Fibroblast of lung (primary cell): ENCODE measurements at regions not wholly inside any gene's neighbourhood (a gene's known extent, or its start where the extent isn't known, plus 50 kb on each side); places are given as distances from the start of the nearest gene placed in this dataset.
A peak's percentile ranks its signal among the peaks of the same experiment; 100 is the strongest.
"Not testable (repeated sequence)": the region's sequence is repeated elsewhere in the genome, so short reads cannot be mapped to it uniquely, and the experiment has no call there.

Source experiments
- DNase-seq, 2 donors: peaks; one replicate each; pipeline versions ENCODE4 v3.0.0 to v3.0.0-alpha.2; 2010; ENCODE audit warnings: low read depth in 2 of 2
- H2AFZ ChIP-seq: 2 replicates; pipeline ENCODE4 v1.5.1; 2012; ENCODE audit warnings: low read length, control low read depth, inconsistent platforms
- H3K27ac ChIP-seq: 2 replicates; pipeline ENCODE4 v1.5.1; 2011; ENCODE audit warnings: low read length, control low read depth; ENCODE audit not compliant: insufficient read depth
- H3K27me3 ChIP-seq: 2 replicates; pipeline ENCODE4 v1.5.1; 2011; ENCODE audit warnings: mild to moderate bottlenecking, low read length; ENCODE audit not compliant: control insufficient read depth, insufficient read depth
- H3K36me3 ChIP-seq: 2 replicates; pipeline ENCODE4 v1.5.1; 2011; ENCODE audit warnings: low read length; ENCODE audit not compliant: control insufficient read depth, insufficient read depth
- H3K4me1 ChIP-seq: 2 replicates; pipeline ENCODE4 v1.5.1; 2011; ENCODE audit warnings: low read length; ENCODE audit not compliant: control insufficient read depth, insufficient read depth; ENCODE audit errors: extremely low read depth
- H3K4me2 ChIP-seq: 2 replicates; pipeline ENCODE4 v1.5.1; 2011; ENCODE audit warnings: low read length, control low read depth; ENCODE audit not compliant: insufficient read depth; ENCODE audit errors: extremely low read depth
- H3K4me3 ChIP-seq, 4 experiments: fragments of 200-600 bp in 1 of 4; sonication (generic) in 1 of 4; replicated peaks in 1 of 4; 2 replicates each; pipeline ENCODE4 v1.5.1; 2011 to 2016; ENCODE audit warnings: low read length in 4 of 4, low read depth in 3 of 4, mild to moderate bottlenecking in 3 of 4, control low read depth in 2 of 4, inconsistent platforms in 1 of 4, mixed read lengths in 1 of 4; ENCODE audit not compliant: insufficient read depth in 1 of 4; ENCODE audit errors: control extremely low read depth in 1 of 4
- H3K79me2 ChIP-seq: 2 replicates; pipeline ENCODE4 v1.5.1; 2012; ENCODE audit warnings: mild to moderate bottlenecking, low read length, inconsistent platforms; ENCODE audit not compliant: control insufficient read depth, insufficient read depth
- H3K9ac ChIP-seq: 2 replicates; pipeline ENCODE4 v1.5.1; 2011; ENCODE audit warnings: mild to moderate bottlenecking, low read length, control low read depth; ENCODE audit not compliant: insufficient read depth
- H3K9me3 ChIP-seq: 2 replicates; pipeline ENCODE4 v1.5.1; 2012; ENCODE audit warnings: low read depth, low read length; ENCODE audit not compliant: control insufficient read depth, insufficient read depth
- H4K20me1 ChIP-seq: 2 replicates; pipeline ENCODE4 v1.5.1; 2011; ENCODE audit warnings: low read length; ENCODE audit not compliant: control insufficient read depth, insufficient read depth; ENCODE audit errors: extremely low read depth

GRCh38 chr9:63296366-63296765 lies 1988.6 kb downstream of the FOXD4L5 start:
- H3K9me3 ChIP-seq, DNase-seq, H3K4me1 ChIP-seq, H3K4me3 ChIP-seq, H3K9ac ChIP-seq, H3K36me3 ChIP-seq, H3K27me3 ChIP-seq, H2AFZ ChIP-seq, H3K4me2 ChIP-seq, H4K20me1 ChIP-seq, H3K79me2 ChIP-seq, H3K27ac ChIP-seq: not testable (repeated sequence)

GRCh38 chr9:63289971-63290370 lies 1995.0 kb downstream of the FOXD4L5 start:
- H4K20me1 ChIP-seq, H3K79me2 ChIP-seq, H3K9ac ChIP-seq, H3K27ac ChIP-seq, H2AFZ ChIP-seq, H3K9me3 ChIP-seq, H3K4me2 ChIP-seq, H3K4me1 ChIP-seq, H3K36me3 ChIP-seq, H3K27me3 ChIP-seq, H3K4me3 ChIP-seq: not testable (repeated sequence)
- DNase-seq = peak in 1 of 2 donors; percentile 3
